HL-60/S4 treated with phorbol 12-myristate 13-acetate at 8.2 ng/mL for 4 days and 3 days (cell line): ENCODE measurements at regions not wholly inside any gene's neighbourhood (a gene's known extent, or its start where the extent isn't known, plus 50 kb on each side); places are given as distances from the start of the nearest gene placed in this dataset.
"Not testable (repeated sequence)": the region's sequence is repeated elsewhere in the genome, so short reads cannot be mapped to it uniquely, and the experiment has no call there.

Experiments used
- in situ Hi-C: fragments of 300-500 bp; cut with MboI; formaldehyde crosslinking; loops from 2 replicates; pipeline ENCODE4 v1.15.0; 2022; ENCODE audit warnings: low sequenced_read_pairs

- in situ Hi-C loops: no loop called here
Measured at GRCh38 chr9:89695441-89695891, 90.7 kb downstream of the GADD45G start.

GRCh38 chr9:89695979-89696378 is 91.2 kb downstream of the GADD45G start:
- in situ Hi-C loops: not testable (repeated sequence)

- in situ Hi-C loops: no loop called here
Measured at GRCh38 chr9:89696780-89697179, 92.0 kb downstream of the GADD45G start.

- in situ Hi-C loops: no loop called here
Measured at GRCh38 chr9:89697553-89697952, 92.7 kb downstream of the GADD45G start.

GRCh38 chr9:89698411-89699005 is 93.7 kb downstream of the GADD45G start:
- in situ Hi-C loops: no loop called here

- in situ Hi-C loops: no loop called here
Measured at GRCh38 chr9:89699646-89700045, 94.8 kb downstream of the GADD45G start.

GRCh38 chr9:89701221-89701798 is 96.5 kb downstream of the GADD45G start:
- in situ Hi-C loops: no loop called here

- in situ Hi-C loops: no loop called here
Measured at GRCh38 chr9:89702401-89702800, 97.6 kb downstream of the GADD45G start.

- in situ Hi-C loops: no loop called here
Measured at GRCh38 chr9:89705651-89706050, 100.8 kb downstream of the GADD45G start.

- in situ Hi-C loops: no loop called here
Measured at GRCh38 chr9:89706086-89706485, 101.3 kb downstream of the GADD45G start.

GRCh38 chr9:89706731-89707191 is 101.9 kb downstream of the GADD45G start:
- in situ Hi-C loops: no loop called here

GRCh38 chr9:89710697-89711096 is 105.9 kb downstream of the GADD45G start:
- in situ Hi-C loops: no loop called here

GRCh38 chr9:89711866-89712265 is 107.1 kb downstream of the GADD45G start:
- in situ Hi-C loops: no loop called here

- in situ Hi-C loops: no loop called here
Measured at GRCh38 chr9:89712283-89712682, 107.5 kb downstream of the GADD45G start.

- in situ Hi-C loops: no loop called here
Measured at GRCh38 chr9:89714321-89714720, 109.5 kb downstream of the GADD45G start.

- in situ Hi-C loops: no loop called here
Measured at GRCh38 chr9:89715318-89715858, 110.6 kb downstream of the GADD45G start.

GRCh38 chr9:89715881-89716280 is 111.1 kb downstream of the GADD45G start:
- in situ Hi-C loops: no loop called here

- in situ Hi-C loops: no loop called here
Measured at GRCh38 chr9:89716559-89716958, 111.7 kb downstream of the GADD45G start.

GRCh38 chr9:89718176-89718575 is 113.4 kb downstream of the GADD45G start:
- in situ Hi-C loops: no loop called here

- in situ Hi-C loops: no loop called here
Measured at GRCh38 chr9:89718651-89719050, 113.8 kb downstream of the GADD45G start.

GRCh38 chr9:89719202-89719601 is 114.4 kb downstream of the GADD45G start:
- in situ Hi-C loops: no loop called here

- in situ Hi-C loops: no loop called here
Measured at GRCh38 chr9:89720696-89721175, 115.9 kb downstream of the GADD45G start.
